ENCODE measurements at regions not wholly inside any gene's neighbourhood (a gene's known extent, or its start where the extent isn't known, plus 50 kb on each side); places are given as distances from the start of the nearest gene placed in this dataset.
A peak's percentile ranks its signal among the peaks of the same experiment; 100 is the strongest.

DNA sequence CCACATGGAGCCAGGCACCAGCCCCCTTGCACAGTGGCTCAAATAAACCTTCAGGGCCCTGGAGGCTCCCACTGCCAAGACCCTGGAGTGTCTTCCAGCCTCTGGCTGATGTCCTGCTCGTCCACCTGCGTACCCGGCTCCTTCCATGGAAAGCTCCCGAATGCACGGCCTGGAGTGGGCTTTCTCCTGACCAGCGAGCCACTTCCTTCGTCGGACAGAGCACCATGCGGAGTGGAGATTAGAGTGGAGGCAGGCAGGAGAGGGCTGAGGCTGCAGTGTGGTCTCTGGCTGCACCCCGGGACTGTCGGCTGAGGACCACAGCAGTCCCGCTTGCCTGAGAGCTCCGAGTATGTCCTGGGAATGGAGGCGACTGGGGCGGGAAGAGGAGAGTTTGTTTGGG, 93.7 kb upstream of the SFSWAP start:
- no peak overlapping the region for H3K27ac ChIP-seq
- H3K9me3 ChIP-seq (ENCODE audit: low read depth): no peaks in the 10 kb centered on the region
- TF ChIP-seq, protein P1, sequence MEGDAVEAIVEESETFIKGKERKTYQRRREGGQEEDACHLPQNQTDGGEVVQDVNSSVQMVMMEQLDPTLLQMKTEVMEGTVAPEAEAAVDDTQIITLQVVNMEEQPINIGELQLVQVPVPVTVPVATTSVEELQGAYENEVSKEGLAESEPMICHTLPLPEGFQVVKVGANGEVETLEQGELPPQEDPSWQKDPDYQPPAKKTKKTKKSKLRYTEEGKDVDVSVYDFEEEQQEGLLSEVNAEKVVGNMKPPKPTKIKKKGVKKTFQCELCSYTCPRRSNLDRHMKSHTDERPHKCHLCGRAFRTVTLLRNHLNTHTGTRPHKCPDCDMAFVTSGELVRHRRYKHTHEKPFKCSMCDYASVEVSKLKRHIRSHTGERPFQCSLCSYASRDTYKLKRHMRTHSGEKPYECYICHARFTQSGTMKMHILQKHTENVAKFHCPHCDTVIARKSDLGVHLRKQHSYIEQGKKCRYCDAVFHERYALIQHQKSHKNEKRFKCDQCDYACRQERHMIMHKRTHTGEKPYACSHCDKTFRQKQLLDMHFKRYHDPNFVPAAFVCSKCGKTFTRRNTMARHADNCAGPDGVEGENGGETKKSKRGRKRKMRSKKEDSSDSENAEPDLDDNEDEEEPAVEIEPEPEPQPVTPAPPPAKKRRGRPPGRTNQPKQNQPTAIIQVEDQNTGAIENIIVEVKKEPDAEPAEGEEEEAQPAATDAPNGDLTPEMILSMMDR (IDR thresholded peaks at IDR 0.05; ENCODE audit: low read depth, low read length): no peak
- no peak for DNase-seq (ENCODE audit: low read depth in 1 of 2, low spot score in 1 of 2)
- H3K27me3 ChIP-seq: no peaks in the 10 kb centered on the region
- no peak overlapping the region for H3K4me3 ChIP-seq
- H3K4me1 ChIP-seq (ENCODE audit: low read depth): no peaks in the 10 kb centered on the region
- H3K36me3 ChIP-seq: no peaks in the 10 kb centered on the region

DNA sequence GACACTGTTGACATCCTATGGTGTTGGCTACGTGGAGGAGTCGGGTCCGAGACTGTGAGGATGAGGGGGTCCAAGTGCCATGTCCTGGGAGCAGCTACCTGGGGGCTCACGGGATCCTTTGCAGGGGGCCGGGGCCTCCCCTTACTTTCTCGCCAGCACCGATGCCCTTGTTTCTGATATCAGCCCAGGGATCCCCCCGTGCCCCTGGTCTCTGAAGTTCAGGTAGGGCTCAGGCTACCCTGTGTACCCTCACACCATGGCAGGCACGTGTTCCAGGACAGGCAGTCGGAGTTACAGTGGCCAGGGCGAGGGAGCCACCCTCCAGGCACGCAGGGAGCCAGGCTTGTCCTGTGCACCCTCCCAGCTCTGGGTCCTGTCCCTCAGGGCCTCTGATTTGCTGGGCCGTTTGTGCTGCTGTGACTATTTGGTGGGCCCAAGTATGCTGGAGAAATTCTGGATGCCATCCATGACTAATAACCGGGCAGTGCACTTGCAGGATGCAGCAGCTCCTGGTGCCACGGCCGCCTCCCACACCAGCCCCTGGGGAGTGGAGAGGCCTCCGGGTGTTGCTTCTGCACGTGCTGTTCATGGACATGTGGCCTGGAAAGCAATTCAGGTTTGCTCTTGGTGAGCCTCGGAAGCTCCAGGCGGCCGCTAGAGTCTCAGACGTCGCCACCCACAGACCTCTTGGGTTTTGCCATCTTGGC, 93.1 kb upstream of the SFSWAP start:
- TF ChIP-seq, protein P1 (IDR thresholded peaks at IDR 0.05; ENCODE audit: low read depth, low read length): no peak

DNA sequence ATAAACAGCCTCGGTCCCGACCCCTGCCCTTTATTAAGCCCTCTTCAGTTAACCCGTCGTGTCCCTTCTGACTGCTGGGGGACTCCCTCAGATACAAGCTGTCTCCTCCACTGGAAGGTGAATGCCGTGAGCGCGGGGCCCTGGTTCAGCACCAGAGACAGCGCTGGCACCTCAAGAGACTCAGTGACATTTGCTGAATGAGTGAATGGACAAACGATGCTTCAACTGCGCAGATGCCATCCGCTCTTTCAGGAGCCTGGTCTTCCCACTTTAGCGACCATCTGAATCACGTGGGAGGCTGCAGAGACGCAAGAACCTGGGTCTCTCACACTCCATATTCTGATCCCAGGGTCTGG, 92.6 kb upstream of the SFSWAP start:
- Histone ChIP-seq H3K4me3 (no peak overlapping the region), H3K27ac (no peak overlapping the region), H3K4me1 (ENCODE audit: low read depth) (no peaks in the 10 kb centered on the region), H3K27me3 (no peaks in the 10 kb centered on the region), H3K9me3 (ENCODE audit: low read depth) (no peaks in the 10 kb centered on the region), H3K36me3 (no peaks in the 10 kb centered on the region)
- DNase-seq (ENCODE audit: low read depth in 1 of 2, low spot score in 1 of 2): peak; percentile 12 to 76
- TF ChIP-seq, protein P1 (IDR thresholded peaks at IDR 0.05; ENCODE audit: low read depth, low read length): no peak

More for the DNA sequence above, 93.1 kb upstream of the SFSWAP start:
- Histone ChIP-seq H3K4me3 (no peak overlapping the region), H3K27ac (no peak overlapping the region), H3K27me3 (no peaks in the 10 kb centered on the region), H3K36me3 (no peaks in the 10 kb centered on the region), H3K4me1 (ENCODE audit: low read depth) (no peaks in the 10 kb centered on the region), H3K9me3 (ENCODE audit: low read depth) (no peaks in the 10 kb centered on the region)
- no peak for DNase-seq (ENCODE audit: low read depth in 1 of 2, low spot score in 1 of 2)

DNA sequence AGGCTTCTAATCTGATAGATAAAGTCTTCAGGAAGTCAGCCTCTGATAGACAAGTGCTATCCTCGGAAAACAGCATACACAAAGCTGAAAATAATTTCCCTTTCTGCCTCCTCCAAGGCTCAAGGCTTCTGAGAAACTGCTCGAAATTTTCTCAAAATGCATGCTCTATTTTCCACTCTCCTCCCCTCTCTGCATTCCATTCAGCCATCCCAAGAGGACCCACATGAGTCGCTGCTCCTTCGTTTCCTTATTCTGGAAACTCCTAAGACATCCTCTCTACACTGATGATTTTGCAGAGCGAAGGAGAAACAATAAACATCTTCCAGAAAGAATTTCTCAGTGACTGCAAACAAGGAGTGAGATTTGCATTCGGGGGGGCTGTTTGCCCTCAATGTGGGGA, 92.2 kb upstream of the SFSWAP start:
- Histone ChIP-seq H3K27ac (no peak overlapping the region), H3K9me3 (ENCODE audit: low read depth) (no peaks in the 10 kb centered on the region), H3K4me3 (no peak overlapping the region), H3K27me3 (no peaks in the 10 kb centered on the region), H3K4me1 (ENCODE audit: low read depth) (no peaks in the 10 kb centered on the region), H3K36me3 (no peaks in the 10 kb centered on the region)
- TF ChIP-seq, protein P1 (IDR thresholded peaks at IDR 0.05; ENCODE audit: low read depth, low read length): no peak
- DNase-seq (ENCODE audit: low read depth in 1 of 2, low spot score in 1 of 2): no peak

DNA sequence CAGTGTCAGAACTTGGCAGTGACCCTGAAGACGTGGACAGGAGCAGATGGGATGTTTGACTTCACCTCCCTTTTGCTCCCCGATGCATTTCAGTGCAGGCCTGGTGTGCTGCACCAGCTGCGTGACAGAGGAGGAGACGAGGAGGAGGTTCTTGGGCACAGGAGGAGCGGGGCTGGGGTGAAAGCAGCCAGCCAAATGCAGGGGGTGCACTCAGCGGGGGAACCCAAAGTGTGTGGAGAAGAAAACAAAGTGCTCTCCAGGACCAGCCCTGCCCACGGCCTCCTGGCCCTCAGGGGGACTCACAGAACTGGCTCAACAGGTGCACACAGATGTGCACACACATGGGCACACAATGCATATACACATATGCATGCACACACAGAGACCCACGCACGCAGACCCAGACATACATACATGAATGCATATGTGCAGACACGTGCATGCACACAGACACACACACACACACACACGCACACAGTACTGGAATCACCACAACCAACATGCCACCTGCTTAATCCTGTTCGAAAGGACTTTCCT, 91.7 kb upstream of the SFSWAP start:
- DNase-seq (ENCODE audit: low read depth in 1 of 2, low spot score in 1 of 2): no peak
- Histone ChIP-seq H3K9me3 (ENCODE audit: low read depth) (no peaks in the 10 kb centered on the region), H3K4me1 (ENCODE audit: low read depth) (no peaks in the 10 kb centered on the region), H3K4me3 (no peak overlapping the region), H3K27me3 (no peaks in the 10 kb centered on the region), H3K36me3 (no peaks in the 10 kb centered on the region), H3K27ac (no peak overlapping the region)
- TF ChIP-seq, protein P1 (IDR thresholded peaks at IDR 0.05; ENCODE audit: low read depth, low read length): no peak
